Prostate gland (tissue), 2 donors: ENCODE measurements at regions not wholly inside any gene's neighbourhood (a gene's known extent, or its start where the extent isn't known, plus 50 kb on each side); places are given as distances from the start of the nearest gene placed in this dataset.

Source experiments
- CTCF ChIP-seq, 4 experiments: fragments of 200-600 bp in 2 of 4; fragments of 450-650 bp in 2 of 4; sonication (generic) in 2 of 4; IDR thresholded peaks; 1 replicate in 3 of 4; 2 replicates in 1 of 4; pipeline ENCODE4 v1.5.1; 2016 to 2019; ENCODE audit warnings: antibody characterized with exemption in 4 of 4, mild to moderate bottlenecking in 2 of 4, moderate library complexity in 2 of 4
- POLR2A ChIP-seq: fragments of 450-650 bp; IDR thresholded peaks from one replicate; pipeline ENCODE4 v1.6.1; 2016; ENCODE audit warnings: antibody characterized with exemption, mild to moderate bottlenecking
- POLR2AphosphoS5 ChIP-seq: sonication (generic); formaldehyde crosslinking; IDR thresholded peaks from one replicate; pipeline ENCODE4 v1.6.1; 2017; ENCODE audit warnings: antibody characterized with exemption

GRCh38 chr21:28317177-28317950, 675.3 kb downstream of the LTN1 start:
- TF ChIP-seq CTCF (IDR thresholded peaks at IDR 0.05) (no peak), POLR2A (no peak), POLR2AphosphoS5 (no peak)
